Neutrophil (primary cell): ENCODE measurements at regions not wholly inside any gene's neighbourhood (a gene's known extent, or its start where the extent isn't known, plus 50 kb on each side); places are given as distances from the start of the nearest gene placed in this dataset.

Experiments used
- H3K27ac ChIP-seq: fragments of 200-600 bp; sonication (generic); 2 replicates; pipeline ENCODE4 v1.5.1; 2016; ENCODE audit warnings: mild to moderate bottlenecking, moderate library complexity
- H3K27me3 ChIP-seq: fragments of 200-600 bp; sonication (generic); 2 replicates; pipeline ENCODE4 v1.6.0; 2016; ENCODE audit warnings: mild to moderate bottlenecking
- H3K36me3 ChIP-seq: fragments of 200-600 bp; sonication (generic); 2 replicates; pipeline ENCODE4 v1.5.1; 2017
- H3K4me1 ChIP-seq, 2 experiments: fragments of 200-600 bp in 1 of 2; sonication (generic) in 1 of 2; 1 replicate in 1 of 2; 2 replicates in 1 of 2; pipeline versions ENCODE4 v1.5.1 to v1.6.1; 2013 to 2016; ENCODE audit warnings: low read depth in 1 of 2, low read length in 1 of 2, mild to moderate bottlenecking in 1 of 2, moderate library complexity in 1 of 2; ENCODE audit not compliant: control insufficient read depth in 1 of 2, insufficient read depth in 1 of 2
- H3K4me3 ChIP-seq, 2 experiments: fragments of 200-600 bp in 1 of 2; sonication (generic) in 1 of 2; 1 replicate in 1 of 2; 2 replicates in 1 of 2; pipeline ENCODE4 v1.5.1; 2013 to 2016; ENCODE audit warnings: low read depth in 1 of 2, low read length in 1 of 2, mild to moderate bottlenecking in 1 of 2, moderate library complexity in 1 of 2
- H3K9me3 ChIP-seq: fragments of 200-600 bp; sonication (generic); 2 replicates; pipeline ENCODE4 v1.5.1; 2016
- TF ChIP-seq, protein P1 (sequence below): fragments of 200-600 bp; sonication (generic); IDR thresholded peaks from 2 replicates; pipeline ENCODE4 v1.5.1; 2016; ENCODE audit warnings: antibody characterized with exemption

DNA sequence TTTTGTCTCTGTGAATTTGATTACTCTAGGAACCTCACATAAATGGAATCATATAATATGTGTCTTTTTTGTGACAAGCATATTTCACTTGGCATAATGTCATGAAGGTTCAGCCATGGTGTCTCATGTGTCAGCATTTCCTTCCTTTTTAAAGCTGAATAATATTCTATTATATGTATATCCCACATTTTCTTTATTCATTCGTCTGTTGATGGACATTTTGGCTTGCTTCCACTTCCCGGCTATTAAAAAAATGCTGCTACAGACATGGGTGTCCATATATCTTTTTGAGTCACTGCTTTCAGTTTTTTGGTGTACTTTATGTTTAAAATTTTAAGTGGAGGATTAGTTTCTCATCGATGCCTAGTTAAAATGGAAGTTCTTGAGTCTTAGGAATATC, 59.8 kb upstream of the C5orf63 start:
- H3K4me1 ChIP-seq: peaks cover 0 to 7% of the 10 kb centered on the region in 2 experiments
- no peak overlapping the region for H3K27ac ChIP-seq
- H3K4me3 ChIP-seq: no peak overlapping the region
- H3K27me3 ChIP-seq: no peaks in the 10 kb centered on the region
- TF ChIP-seq, protein P1, sequence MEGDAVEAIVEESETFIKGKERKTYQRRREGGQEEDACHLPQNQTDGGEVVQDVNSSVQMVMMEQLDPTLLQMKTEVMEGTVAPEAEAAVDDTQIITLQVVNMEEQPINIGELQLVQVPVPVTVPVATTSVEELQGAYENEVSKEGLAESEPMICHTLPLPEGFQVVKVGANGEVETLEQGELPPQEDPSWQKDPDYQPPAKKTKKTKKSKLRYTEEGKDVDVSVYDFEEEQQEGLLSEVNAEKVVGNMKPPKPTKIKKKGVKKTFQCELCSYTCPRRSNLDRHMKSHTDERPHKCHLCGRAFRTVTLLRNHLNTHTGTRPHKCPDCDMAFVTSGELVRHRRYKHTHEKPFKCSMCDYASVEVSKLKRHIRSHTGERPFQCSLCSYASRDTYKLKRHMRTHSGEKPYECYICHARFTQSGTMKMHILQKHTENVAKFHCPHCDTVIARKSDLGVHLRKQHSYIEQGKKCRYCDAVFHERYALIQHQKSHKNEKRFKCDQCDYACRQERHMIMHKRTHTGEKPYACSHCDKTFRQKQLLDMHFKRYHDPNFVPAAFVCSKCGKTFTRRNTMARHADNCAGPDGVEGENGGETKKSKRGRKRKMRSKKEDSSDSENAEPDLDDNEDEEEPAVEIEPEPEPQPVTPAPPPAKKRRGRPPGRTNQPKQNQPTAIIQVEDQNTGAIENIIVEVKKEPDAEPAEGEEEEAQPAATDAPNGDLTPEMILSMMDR: no peak
- H3K9me3 ChIP-seq: no peaks in the 10 kb centered on the region
- no peaks in the 10 kb centered on the region for H3K36me3 ChIP-seq

DNA sequence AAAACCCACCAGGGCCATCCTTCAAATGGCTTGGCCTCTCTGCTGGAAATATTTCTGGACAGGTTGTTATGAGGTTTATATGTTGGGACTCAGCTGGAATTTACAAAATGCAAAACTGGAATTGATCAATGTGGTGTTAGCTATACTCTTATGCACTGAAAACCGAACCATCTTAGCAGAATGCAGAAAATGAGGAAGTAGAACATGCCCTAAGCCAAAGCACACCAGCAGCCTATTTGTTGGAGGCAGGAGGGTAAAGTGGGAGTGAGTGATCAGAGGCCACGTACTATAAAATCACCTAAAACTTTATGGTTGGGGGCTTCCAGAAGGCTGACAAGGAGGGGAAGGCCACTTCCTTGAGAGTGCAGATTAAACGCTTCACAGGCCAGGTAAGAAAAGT, 63.6 kb upstream of the C5orf63 start:
- H3K27ac ChIP-seq: no peak overlapping the region

DNA sequence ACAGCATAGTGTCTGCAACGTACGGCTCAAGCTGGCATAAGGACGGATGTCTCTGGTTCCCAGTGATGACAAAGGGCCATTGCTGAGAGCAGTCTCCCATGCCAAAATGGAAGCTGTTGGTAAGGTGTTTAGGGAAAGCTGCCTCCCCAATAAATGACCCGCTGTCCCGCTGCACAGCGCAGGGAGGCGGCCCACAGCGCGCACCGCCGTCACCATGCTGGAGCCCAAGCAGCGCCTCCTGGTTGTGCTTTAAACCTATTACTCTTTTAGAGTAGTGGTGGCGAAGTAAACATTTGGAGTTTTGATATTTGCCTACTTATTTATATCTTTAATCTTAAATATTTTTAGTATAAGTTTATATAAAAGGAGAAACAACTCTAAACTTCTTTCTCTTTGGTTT, 70.4 kb upstream of the C5orf63 start:
- H3K9me3 ChIP-seq: no peaks in the 10 kb centered on the region
- TF ChIP-seq, protein P1: no peak
- H3K27me3 ChIP-seq: no peaks in the 10 kb centered on the region
- no peaks in the 10 kb centered on the region for H3K4me1 ChIP-seq
- no peak overlapping the region for H3K27ac ChIP-seq
- no peaks in the 10 kb centered on the region for H3K36me3 ChIP-seq
- no peak overlapping the region for H3K4me3 ChIP-seq

More for the DNA sequence above, 63.6 kb upstream of the C5orf63 start:
- Histone ChIP-seq H3K36me3 (no peaks in the 10 kb centered on the region), H3K9me3 (no peaks in the 10 kb centered on the region), H3K4me1 (peaks cover 0 to 7% of the 10 kb centered on the region in 2 experiments), H3K27me3 (no peaks in the 10 kb centered on the region), H3K4me3 (no peak overlapping the region)
- TF ChIP-seq, protein P1: no peak

- no peak overlapping the region for H3K27ac ChIP-seq
- TF ChIP-seq, protein P1: no peak
- no peaks in the 10 kb centered on the region for H3K4me1 ChIP-seq
- no peaks in the 10 kb centered on the region for H3K36me3 ChIP-seq
- no peaks in the 10 kb centered on the region for H3K27me3 ChIP-seq
- no peaks in the 10 kb centered on the region for H3K9me3 ChIP-seq
- H3K4me3 ChIP-seq: no peak overlapping the region
Observed at GRCh38 chr5:127153031-127153430, 79.7 kb upstream of the C5orf63 start.

- no peaks in the 10 kb centered on the region for H3K27me3 ChIP-seq
- TF ChIP-seq, protein P1: no peak
- no peaks in the 10 kb centered on the region for H3K9me3 ChIP-seq
- no peak overlapping the region for H3K27ac ChIP-seq
- H3K4me1 ChIP-seq: no peaks in the 10 kb centered on the region
- H3K36me3 ChIP-seq: no peaks in the 10 kb centered on the region
- H3K4me3 ChIP-seq: no peak overlapping the region
Observed at GRCh38 chr5:127153521-127153920, 80.2 kb upstream of the C5orf63 start.

- H3K4me3 ChIP-seq: no peak overlapping the region
- H3K27me3 ChIP-seq: no peaks in the 10 kb centered on the region
- no peaks in the 10 kb centered on the region for H3K4me1 ChIP-seq
- TF ChIP-seq, protein P1: no peak
- no peaks in the 10 kb centered on the region for H3K36me3 ChIP-seq
- H3K9me3 ChIP-seq: no peaks in the 10 kb centered on the region
- H3K27ac ChIP-seq: no peak overlapping the region
Observed at GRCh38 chr5:127163750-127164149, 90.4 kb upstream of the C5orf63 start.
